GM23248 (cell line): ENCODE measurements at regions not wholly inside any gene's neighbourhood (a gene's known extent, or its start where the extent isn't known, plus 50 kb on each side); places are given as distances from the start of the nearest gene placed in this dataset.

Experiments used
- DNase-seq: peaks from one replicate; pipeline ENCODE4 v3.0.0-alpha.2; 2015
- H2AFZ ChIP-seq: fragments of 200-600 bp; sonication (generic); 2 replicates; pipeline ENCODE4 v1.6.1; 2016; ENCODE audit warnings: antibody characterized with exemption
- H3F3A ChIP-seq: fragments of 200-600 bp; sonication (generic); 2 replicates; pipeline ENCODE4 v1.6.1; 2016; ENCODE audit warnings: mild to moderate bottlenecking, antibody characterized with exemption, mixed run types; ENCODE audit not compliant: insufficient read depth
- H3K27ac ChIP-seq: fragments of 200-600 bp; sonication (generic); 2 replicates; pipeline ENCODE4 v1.5.1; 2016; ENCODE audit warnings: mild to moderate bottlenecking
- H3K27me3 ChIP-seq: fragments of 200-600 bp; sonication (generic); replicated peaks from 2 replicates; pipeline ENCODE4 v1.6.1; 2016; ENCODE audit warnings: mild to moderate bottlenecking; ENCODE audit not compliant: insufficient read depth
- H3K36me3 ChIP-seq: fragments of 200-600 bp; sonication (generic); 2 replicates; pipeline ENCODE4 v1.6.1; 2016; ENCODE audit warnings: low read depth, mild to moderate bottlenecking
- H3K4me1 ChIP-seq: fragments of 200-600 bp; sonication (generic); 2 replicates; pipeline ENCODE4 v1.6.1; 2016; ENCODE audit warnings: mild to moderate bottlenecking; ENCODE audit not compliant: insufficient read depth
- H3K4me2 ChIP-seq: fragments of 200-600 bp; sonication (generic); one replicate; pipeline ENCODE4 v1.6.1; 2016; ENCODE audit warnings: mild to moderate bottlenecking; ENCODE audit not compliant: unreplicated experiment
- H3K4me3 ChIP-seq: fragments of 200-600 bp; sonication (generic); 2 replicates; pipeline ENCODE4 v1.5.1; 2016; ENCODE audit warnings: mild to moderate bottlenecking
- H3K79me2 ChIP-seq: fragments of 200-600 bp; sonication (generic); 2 replicates; pipeline ENCODE4 v1.6.1; 2016; ENCODE audit warnings: mild to moderate bottlenecking; ENCODE audit not compliant: insufficient read depth
- H3K9ac ChIP-seq: fragments of 200-600 bp; sonication (generic); 2 replicates; pipeline ENCODE4 v1.6.1; 2016; ENCODE audit warnings: mild to moderate bottlenecking
- H3K9me2 ChIP-seq: fragments of 200-600 bp; sonication (generic); 2 replicates; pipeline ENCODE4 v1.6.1; 2016; ENCODE audit warnings: mixed run types, mild to moderate bottlenecking, moderate library complexity; ENCODE audit not compliant: insufficient read depth
- H3K9me3 ChIP-seq: fragments of 200-600 bp; sonication (generic); one replicate; pipeline ENCODE4 v1.6.1; 2017; ENCODE audit warnings: low read depth
- H4K20me1 ChIP-seq: fragments of 200-600 bp; sonication (generic); 2 replicates; pipeline ENCODE4 v1.6.0; 2016; ENCODE audit not compliant: insufficient read depth
- EZH2 ChIP-seq: fragments of 200-600 bp; sonication (generic); IDR thresholded peaks from 2 replicates; pipeline ENCODE4 v1.6.1; 2018; ENCODE audit warnings: antibody characterized with exemption, mild to moderate bottlenecking; ENCODE audit not compliant: insufficient read depth, poor library complexity, severe bottlenecking
- EZH2phosphoT487 ChIP-seq: fragments of 200-600 bp; sonication (generic); IDR thresholded peaks from 2 replicates; pipeline ENCODE4 v1.6.1; 2018; ENCODE audit warnings: antibody characterized with exemption, moderate library complexity, mild to moderate bottlenecking, low read depth; ENCODE audit not compliant: insufficient read depth
- WGBS, 2 experiments: methylation state at CpG; one replicate each; pipeline ENCODE4 v1.1.6; 2015 to 2017; ENCODE audit warnings: low lambda C conversion rate in 2 of 2, low coverage in 1 of 2; ENCODE audit errors: missing lambda C conversion rate in 2 of 2; 5-methylcytosine and 5-hydroxymethylcytosine counted together
- in situ Hi-C: fragments of 300-500 bp; cut with MboI; formaldehyde crosslinking; loops from 2 replicates; pipeline ENCODE4 v1.15.0; 2020

DNA sequence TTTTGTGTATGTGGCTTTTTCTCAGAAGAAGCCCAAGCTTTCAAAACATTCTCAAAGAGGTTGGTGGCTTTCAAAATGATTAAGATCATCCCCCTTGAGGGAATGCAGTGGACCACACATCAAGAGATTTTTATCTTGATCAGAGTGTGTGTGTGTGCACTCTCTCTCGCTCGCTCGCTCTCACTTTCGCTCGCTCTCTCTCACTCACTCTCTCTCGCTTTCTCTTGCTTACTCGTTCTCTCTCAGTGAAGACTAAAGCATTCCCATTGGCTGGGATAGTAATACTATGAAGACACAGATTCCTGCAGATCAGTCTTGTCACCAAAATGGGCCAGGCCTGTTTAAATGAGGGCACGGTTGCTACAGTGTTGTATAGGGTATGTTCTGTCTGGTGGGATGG is 365.7 kb downstream of the EDEM1 start:
- no peaks in the 10 kb centered on the region for H3K36me3 ChIP-seq
- no peaks in the 10 kb centered on the region for H3K9me3 ChIP-seq
- no peak overlapping the region for H3K9ac ChIP-seq
- 47 to 50% methylated on average over 8 of the region's 8 CpGs for WGBS, 2 experiments
- H4K20me1 ChIP-seq, result no peaks in the 10 kb centered on the region
- H3K27ac ChIP-seq, result no peak overlapping the region
- TF ChIP-seq EZH2, result no peak
- TF ChIP-seq EZH2phosphoT487, result no peak
- H3K9me2 ChIP-seq, result no peaks in the 10 kb centered on the region
- in situ Hi-C loops, result no loop called here
- H3K4me2 ChIP-seq, result no peak overlapping the region
- H3K27me3 ChIP-seq, result no peaks in the 10 kb centered on the region
- DNase-seq, result no peak
- H2AFZ ChIP-seq, result no peak overlapping the region
- no peaks in the 10 kb centered on the region for H3F3A ChIP-seq
- no peaks in the 10 kb centered on the region for H3K79me2 ChIP-seq
- no peaks in the 10 kb centered on the region for H3K4me1 ChIP-seq
- H3K4me3 ChIP-seq, result no peak overlapping the region

DNA sequence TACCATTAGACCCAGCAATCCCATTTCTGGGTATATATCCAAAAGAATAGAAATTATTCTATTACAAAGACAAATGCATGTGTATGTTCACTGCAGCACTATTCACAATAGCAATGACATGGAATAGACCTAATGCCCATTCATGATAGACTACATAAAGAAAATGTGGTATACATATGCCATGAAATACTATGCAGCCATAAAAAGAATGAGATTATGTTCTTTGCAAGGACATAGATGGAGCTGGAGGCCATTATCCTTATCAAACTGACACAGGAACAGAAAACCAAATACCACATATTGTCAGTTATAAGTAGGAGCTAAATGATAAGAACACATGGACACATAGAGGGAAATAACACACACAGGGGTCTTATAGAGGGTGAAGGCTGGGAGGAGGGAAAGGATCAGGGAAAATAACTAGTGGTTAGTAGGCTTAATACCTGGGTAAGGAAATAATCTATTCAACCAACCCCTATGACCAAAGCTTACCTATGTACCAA is 366.8 kb downstream of the EDEM1 start:
- H2AFZ ChIP-seq, result no peak overlapping the region
- no peak overlapping the region for H3K4me2 ChIP-seq
- no peaks in the 10 kb centered on the region for H3K9me3 ChIP-seq
- H3K79me2 ChIP-seq, result no peaks in the 10 kb centered on the region
- in situ Hi-C loops, result no loop called here
- H3K9ac ChIP-seq, result no peak overlapping the region
- no peaks in the 10 kb centered on the region for H3K4me1 ChIP-seq
- no peak overlapping the region for H3K27ac ChIP-seq
- no peaks in the 10 kb centered on the region for H3K9me2 ChIP-seq
- no peaks in the 10 kb centered on the region for H3K27me3 ChIP-seq
- no peak overlapping the region for H3K4me3 ChIP-seq
- no peaks in the 10 kb centered on the region for H4K20me1 ChIP-seq
- H3K36me3 ChIP-seq, result no peaks in the 10 kb centered on the region
- TF ChIP-seq EZH2phosphoT487 (no peak), EZH2 (no peak)
- no peak for DNase-seq
- H3F3A ChIP-seq, result no peaks in the 10 kb centered on the region

DNA sequence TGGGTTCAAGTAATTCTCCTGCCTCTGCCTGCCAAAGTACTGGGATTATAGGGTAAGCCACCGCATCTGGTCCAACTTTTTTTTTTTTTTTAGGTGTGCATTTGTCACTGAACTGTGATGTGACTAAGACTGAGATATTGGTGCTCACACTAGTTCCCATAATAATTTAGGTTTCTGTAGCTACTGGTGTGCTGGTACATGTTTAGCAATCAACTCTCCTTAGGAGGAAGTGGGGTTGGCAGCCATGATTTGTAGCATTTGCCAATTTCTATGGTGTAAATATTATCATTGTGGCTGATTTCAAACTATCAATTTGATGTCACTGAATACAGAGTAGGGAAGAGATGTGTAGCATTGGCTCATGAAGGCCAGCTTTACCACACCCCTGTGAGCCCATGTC is 372.7 kb downstream of the EDEM1 start:
- Histone ChIP-seq H3K79me2 (no peaks in the 10 kb centered on the region), H3K4me1 (no peaks in the 10 kb centered on the region), H4K20me1 (no peaks in the 10 kb centered on the region), H3K4me3 (no peak overlapping the region), H2AFZ (no peak overlapping the region), H3K27me3 (no peaks in the 10 kb centered on the region), H3K9me3 (no peaks in the 10 kb centered on the region), H3K27ac (no peak overlapping the region), H3K9ac (no peak overlapping the region), H3F3A (no peaks in the 10 kb centered on the region), H3K4me2 (no peak overlapping the region), H3K9me2 (no peaks in the 10 kb centered on the region), H3K36me3 (no peaks in the 10 kb centered on the region)
- WGBS, 2 experiments, result 19 to 36% methylated on average over 1 of the region's 1 CpG
- no peak for DNase-seq
- in situ Hi-C loops, result no loop called here
- TF ChIP-seq EZH2phosphoT487 (no peak), EZH2 (no peak)

DNA sequence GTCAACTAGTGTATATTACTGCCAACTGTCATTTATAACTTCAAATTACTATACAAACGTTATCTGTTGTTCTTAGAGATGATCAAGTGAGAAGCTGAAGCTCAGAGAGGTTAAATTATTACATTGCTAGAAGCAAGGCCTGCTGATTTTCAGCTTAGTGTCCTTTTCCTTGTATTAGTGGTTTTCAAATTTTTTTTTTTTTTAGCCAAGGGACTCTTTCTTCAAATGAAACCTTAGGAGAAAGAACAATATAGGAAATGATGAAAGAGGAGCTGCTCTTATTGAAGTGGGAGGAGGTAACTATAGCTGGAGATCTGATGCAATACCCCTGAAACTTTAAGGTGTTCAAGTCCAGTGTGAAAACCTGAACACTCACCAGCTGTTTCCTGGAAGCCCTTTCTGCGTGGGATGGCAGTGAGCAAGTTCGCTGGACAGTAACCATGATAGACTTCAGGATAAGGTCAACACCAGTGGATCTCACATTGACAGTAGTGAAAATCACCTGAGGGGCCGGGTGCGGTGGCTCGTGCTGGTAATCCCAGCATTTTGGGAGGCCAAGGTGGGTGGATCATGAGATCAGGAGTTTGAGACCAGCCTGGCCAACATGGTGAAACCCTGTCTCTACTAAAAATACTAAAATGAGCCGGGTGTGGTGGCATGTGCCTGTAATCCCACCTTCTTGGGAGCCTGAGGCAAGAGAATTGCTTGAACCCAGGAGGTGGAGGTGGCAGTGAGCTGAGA is 376.2 kb downstream of the EDEM1 start:
- in situ Hi-C loops, result no loop called here
- Histone ChIP-seq H3K79me2 (no peaks in the 10 kb centered on the region), H3K27ac (no peak overlapping the region), H2AFZ (no peak overlapping the region), H3F3A (no peaks in the 10 kb centered on the region), H3K9ac (no peak overlapping the region), H3K4me3 (no peak overlapping the region), H3K27me3 (no peaks in the 10 kb centered on the region), H3K4me2 (no peak overlapping the region), H3K36me3 (no peaks in the 10 kb centered on the region), H3K9me3 (no peaks in the 10 kb centered on the region), H3K4me1 (no peaks in the 10 kb centered on the region), H4K20me1 (no peaks in the 10 kb centered on the region), H3K9me2 (no peaks in the 10 kb centered on the region)
- whole genome bisulfite sequencing, 2 experiments, result 10 to 14% methylated on average over 7 of the region's 7 CpGs
- DNase-seq, result no peak
- no peak for TF ChIP-seq EZH2phosphoT487
- no peak for TF ChIP-seq EZH2
